ENCODE measurements at regions not wholly inside any gene's neighbourhood (a gene's known extent, or its start where the extent isn't known, plus 50 kb on each side); places are given as distances from the start of the nearest gene placed in this dataset.

DNA sequence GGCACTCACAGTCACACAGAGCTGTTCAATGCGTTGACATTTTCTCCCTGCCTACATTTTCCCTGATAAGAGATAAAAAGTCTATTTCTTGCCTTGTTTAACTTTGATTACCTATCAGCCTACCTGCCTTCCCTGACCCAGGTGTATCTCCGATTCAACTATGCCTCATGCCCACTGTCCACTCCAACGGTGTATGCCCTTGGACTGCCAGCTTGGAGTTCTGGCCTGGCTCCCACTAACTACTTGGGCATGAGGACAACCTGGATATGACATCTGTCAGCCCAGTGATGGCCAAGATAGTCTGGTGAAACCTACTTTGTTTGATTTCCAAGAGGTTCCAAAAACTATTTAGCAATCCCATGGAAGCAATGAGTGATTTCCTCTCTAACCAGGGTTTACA is 93.0 kb upstream of the PELI2 start:
- H3K4me2 ChIP-seq = no peak overlapping the region
- H4K20me1 ChIP-seq = no peaks in the 10 kb centered on the region
- no peak overlapping the region for H3K9ac ChIP-seq
- H3K36me3 ChIP-seq = no peaks in the 10 kb centered on the region
- H3K4me1 ChIP-seq = no peaks in the 10 kb centered on the region
- H3K9me3 ChIP-seq (replicated peaks in 1 of 11) = peaks cover 0 to 13% (median 5%) of the 10 kb centered on the region in 11 experiments; a peak in 17 of 22 replicates
- TF ChIP-seq Cebpa-rat (IDR thresholded peaks at IDR 0.05) = no peak
- no peaks in the 10 kb centered on the region for H3K27me3 ChIP-seq
- H3K4me3 ChIP-seq = no peak overlapping the region
- no peak overlapping the region for H3K27ac ChIP-seq

DNA sequence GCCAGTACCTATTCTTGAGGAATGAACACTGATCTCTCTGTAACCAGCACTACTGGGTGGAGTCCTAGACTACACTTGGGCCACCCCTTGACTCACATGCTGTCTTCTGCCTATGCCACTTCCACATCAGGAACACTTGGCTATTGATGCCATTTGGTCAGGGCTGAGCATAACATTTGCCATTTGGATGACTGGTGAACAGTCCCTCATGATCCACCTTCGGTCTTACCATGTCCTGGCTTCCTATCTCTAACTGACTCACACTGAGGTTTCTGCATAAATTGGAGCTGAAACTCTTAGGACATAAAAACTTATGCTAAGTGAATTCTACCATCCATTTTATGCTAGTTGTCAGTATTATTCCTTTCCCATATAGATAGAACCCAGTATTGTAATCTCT is 91.7 kb upstream of the PELI2 start:
- Histone ChIP-seq H3K4me2 (no peak overlapping the region), H3K9me3 (replicated peaks in 1 of 11) (no peaks in the 10 kb centered on the region), H3K27ac (no peak overlapping the region), H3K4me3 (no peak overlapping the region), H3K27me3 (no peaks in the 10 kb centered on the region), H3K36me3 (no peaks in the 10 kb centered on the region), H3K4me1 (no peaks in the 10 kb centered on the region), H3K9ac (no peak overlapping the region), H4K20me1 (no peaks in the 10 kb centered on the region)
- no peak for TF ChIP-seq Cebpa-rat (IDR thresholded peaks at IDR 0.05)

DNA sequence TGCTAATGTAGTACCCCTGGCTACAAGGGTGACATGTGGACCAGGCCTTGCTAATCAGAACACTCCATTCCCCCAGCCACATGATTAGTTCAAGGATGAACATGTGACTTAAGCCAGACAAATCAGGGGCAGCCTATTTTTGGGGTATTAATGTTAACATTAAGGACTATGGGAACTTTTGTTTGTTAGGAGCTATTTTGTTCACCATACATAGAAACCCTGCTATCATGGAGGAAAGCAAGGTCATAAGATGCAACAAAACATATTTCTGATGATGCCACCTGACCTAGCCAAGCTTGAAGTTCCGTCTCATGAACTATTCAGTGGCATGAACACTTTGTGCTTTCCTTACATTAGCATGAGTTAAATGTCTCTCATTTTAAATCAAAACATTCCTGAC is 90.8 kb upstream of the PELI2 start:
- no peaks in the 10 kb centered on the region for H4K20me1 ChIP-seq

DNA sequence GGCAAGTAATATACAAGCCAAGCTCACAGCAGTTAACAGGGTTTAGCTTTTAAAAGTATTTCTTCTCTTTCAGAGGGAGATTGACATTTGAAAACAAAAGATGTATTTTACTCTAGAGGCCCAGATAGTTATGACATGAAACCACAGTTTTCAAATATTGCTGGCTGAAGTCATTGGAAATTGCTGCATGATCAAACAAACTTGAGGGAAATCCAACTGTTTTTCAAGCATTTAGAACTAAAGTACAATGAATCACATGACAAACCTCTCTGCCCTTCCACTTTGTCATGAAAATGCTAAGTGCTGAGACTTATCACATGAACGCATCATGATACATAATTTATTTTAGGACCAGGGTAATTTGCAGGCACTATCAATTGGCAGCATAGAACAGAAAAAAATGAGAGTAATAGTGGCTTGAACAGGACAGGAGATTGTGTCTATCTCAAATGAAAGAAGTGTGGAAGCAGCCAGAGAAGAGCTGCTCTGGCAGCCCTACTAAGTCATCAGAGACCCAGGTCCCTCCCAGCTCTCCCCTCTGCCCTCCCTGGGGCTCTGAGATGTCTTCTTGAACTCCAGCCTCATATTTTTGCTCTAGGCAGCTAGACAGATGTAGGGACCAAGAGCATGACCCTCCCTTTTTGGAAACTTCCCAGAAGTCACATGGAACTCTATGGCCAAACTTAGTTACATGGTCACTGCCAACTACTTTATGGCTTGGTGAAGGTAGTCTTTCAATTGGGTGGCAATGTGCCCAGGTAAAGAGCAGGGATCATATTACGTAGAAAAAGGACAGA is 90.1 kb upstream of the PELI2 start:
- no peaks in the 10 kb centered on the region for H3K9me3 ChIP-seq (replicated peaks in 1 of 11)
- no peak overlapping the region for H3K9ac ChIP-seq
- H3K27me3 ChIP-seq = no peaks in the 10 kb centered on the region
- H3K4me3 ChIP-seq = no peak overlapping the region
- no peaks in the 10 kb centered on the region for H3K4me1 ChIP-seq
- H3K4me2 ChIP-seq = no peak overlapping the region
- H3K27ac ChIP-seq = no peak overlapping the region
- no peaks in the 10 kb centered on the region for H4K20me1 ChIP-seq
- H3K36me3 ChIP-seq = no peaks in the 10 kb centered on the region
- no peak for TF ChIP-seq Cebpa-rat (IDR thresholded peaks at IDR 0.05)

More for the DNA sequence above, 90.8 kb upstream of the PELI2 start:
- Histone ChIP-seq H3K9ac (no peak overlapping the region), H3K27me3 (no peaks in the 10 kb centered on the region), H3K4me1 (no peaks in the 10 kb centered on the region), H3K4me3 (no peak overlapping the region), H3K4me2 (no peak overlapping the region), H3K36me3 (no peaks in the 10 kb centered on the region), H3K27ac (no peak overlapping the region), H3K9me3 (replicated peaks in 1 of 11) (no peaks in the 10 kb centered on the region)
- no peak for TF ChIP-seq Cebpa-rat (IDR thresholded peaks at IDR 0.05)

DNA sequence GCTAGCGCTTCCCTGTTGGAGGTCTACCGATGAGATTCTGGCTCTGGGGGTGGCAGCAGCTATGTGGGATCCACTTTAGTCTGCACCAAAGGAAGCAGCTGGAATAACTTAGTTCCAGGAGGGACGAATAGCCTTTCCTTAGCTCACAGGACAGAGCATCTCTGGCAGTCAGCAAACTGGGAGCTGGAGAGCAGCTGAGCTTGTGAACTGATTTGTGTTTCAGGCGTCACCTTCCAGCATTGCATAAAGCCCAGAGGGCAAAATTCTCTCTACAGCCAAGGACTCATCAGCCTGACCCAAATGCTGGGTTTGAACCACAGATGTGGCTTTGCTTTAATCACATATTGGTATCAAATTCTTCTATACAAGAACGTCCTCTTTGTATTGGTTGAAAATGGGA is 81.9 kb upstream of the PELI2 start:
- Histone ChIP-seq H3K4me3 (no peak overlapping the region), H3K4me1 (no peaks in the 10 kb centered on the region), H3K9me3 (replicated peaks in 1 of 11) (peaks cover 0 to 3% (median 0%) of the 10 kb centered on the region in 11 experiments; a peak in 1 of 22 replicates), H3K27me3 (no peaks in the 10 kb centered on the region), H3K9ac (no peak overlapping the region), H3K27ac (no peak overlapping the region), H3K36me3 (no peaks in the 10 kb centered on the region), H3K4me2 (no peak overlapping the region), H4K20me1 (no peaks in the 10 kb centered on the region)
- TF ChIP-seq Cebpa-rat (IDR thresholded peaks at IDR 0.05) = no peak

DNA sequence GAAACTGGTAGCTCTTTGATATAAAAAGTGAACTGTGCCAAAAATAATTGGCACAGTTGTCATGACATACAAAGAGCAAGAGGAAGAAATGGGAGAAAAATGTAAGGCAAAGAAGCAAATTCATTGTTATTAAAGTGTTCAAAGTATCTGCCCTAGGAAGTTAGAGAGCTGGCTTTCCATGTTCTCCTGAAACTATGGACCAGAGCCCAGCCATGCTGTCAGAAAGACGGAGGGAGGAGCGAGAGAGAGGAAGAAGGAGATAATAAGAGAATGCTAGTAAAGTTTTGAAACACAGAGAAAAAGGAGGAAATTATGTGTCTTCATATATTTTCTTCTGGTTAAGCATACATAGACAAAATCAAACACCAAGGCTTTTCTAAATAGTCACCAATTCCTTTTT is 78.1 kb upstream of the PELI2 start:
- H4K20me1 ChIP-seq = no peaks in the 10 kb centered on the region
- peaks cover 0 to 3% (median 0%) of the 10 kb centered on the region in 11 experiments; a peak in 1 of 22 replicates for H3K9me3 ChIP-seq (replicated peaks in 1 of 11)
- no peaks in the 10 kb centered on the region for H3K4me1 ChIP-seq
- H3K27ac ChIP-seq = no peak overlapping the region
- H3K4me2 ChIP-seq = no peak overlapping the region
- no peaks in the 10 kb centered on the region for H3K27me3 ChIP-seq
- no peaks in the 10 kb centered on the region for H3K36me3 ChIP-seq
- no peak overlapping the region for H3K9ac ChIP-seq
- TF ChIP-seq Cebpa-rat (IDR thresholded peaks at IDR 0.05) = no peak
- H3K4me3 ChIP-seq = no peak overlapping the region

DNA sequence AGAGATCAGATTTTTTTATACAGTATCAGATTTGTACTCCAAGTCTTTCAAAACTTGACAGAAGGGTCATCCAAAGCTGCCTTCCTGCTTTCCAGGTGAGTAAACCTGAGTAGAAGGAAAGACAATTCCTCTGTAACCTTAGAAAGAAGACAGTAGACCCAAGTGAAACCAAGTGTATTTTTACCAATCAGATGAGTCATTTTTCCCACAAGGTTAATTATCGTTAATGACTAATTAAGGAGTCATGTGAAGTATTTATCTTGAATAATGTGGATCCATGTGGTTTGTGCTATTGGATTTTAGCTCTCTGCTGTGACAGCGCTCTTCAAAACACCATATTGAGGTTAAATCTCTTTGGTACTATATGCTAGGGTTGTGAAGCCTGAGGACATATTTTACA is 74.0 kb upstream of the PELI2 start:
- Histone ChIP-seq H3K4me3 (no peak overlapping the region), H3K9me3 (replicated peaks in 1 of 11) (peaks cover 0 to 3% (median 0%) of the 10 kb centered on the region in 11 experiments; a peak in 1 of 22 replicates), H3K27me3 (no peaks in the 10 kb centered on the region), H3K4me2 (no peak overlapping the region), H3K36me3 (no peaks in the 10 kb centered on the region), H4K20me1 (no peaks in the 10 kb centered on the region), H3K4me1 (no peaks in the 10 kb centered on the region), H3K9ac (no peak overlapping the region), H3K27ac (no peak overlapping the region)
- no peak for TF ChIP-seq Cebpa-rat (IDR thresholded peaks at IDR 0.05)

DNA sequence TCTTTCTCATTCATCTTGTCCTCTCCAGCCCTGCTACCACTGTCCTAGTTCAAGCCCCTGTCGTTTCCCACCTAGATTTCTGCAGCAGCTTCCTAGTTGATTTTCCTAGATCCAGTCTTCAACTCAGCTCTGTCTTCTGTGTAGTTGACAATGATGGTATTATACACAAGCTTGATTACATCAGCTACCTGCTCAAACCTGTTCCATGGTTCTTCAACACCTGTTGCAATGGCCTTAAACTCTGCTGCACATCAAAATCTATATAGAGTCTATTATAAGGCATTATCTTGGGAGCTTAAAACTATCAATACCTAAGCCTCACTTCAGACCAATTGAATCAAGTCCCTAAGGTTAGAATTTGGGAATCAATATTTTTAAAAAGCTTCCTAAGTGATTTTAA is 71.7 kb upstream of the PELI2 start:
- H3K4me3 ChIP-seq = no peak overlapping the region
- no peaks in the 10 kb centered on the region for H3K4me1 ChIP-seq
- H4K20me1 ChIP-seq = no peaks in the 10 kb centered on the region
- H3K9ac ChIP-seq = no peak overlapping the region
- H3K27me3 ChIP-seq = no peaks in the 10 kb centered on the region
- H3K9me3 ChIP-seq (replicated peaks in 1 of 11) = no peaks in the 10 kb centered on the region
- no peak overlapping the region for H3K4me2 ChIP-seq
- TF ChIP-seq Cebpa-rat (IDR thresholded peaks at IDR 0.05) = no peak
- H3K36me3 ChIP-seq = no peaks in the 10 kb centered on the region
- no peak overlapping the region for H3K27ac ChIP-seq

DNA sequence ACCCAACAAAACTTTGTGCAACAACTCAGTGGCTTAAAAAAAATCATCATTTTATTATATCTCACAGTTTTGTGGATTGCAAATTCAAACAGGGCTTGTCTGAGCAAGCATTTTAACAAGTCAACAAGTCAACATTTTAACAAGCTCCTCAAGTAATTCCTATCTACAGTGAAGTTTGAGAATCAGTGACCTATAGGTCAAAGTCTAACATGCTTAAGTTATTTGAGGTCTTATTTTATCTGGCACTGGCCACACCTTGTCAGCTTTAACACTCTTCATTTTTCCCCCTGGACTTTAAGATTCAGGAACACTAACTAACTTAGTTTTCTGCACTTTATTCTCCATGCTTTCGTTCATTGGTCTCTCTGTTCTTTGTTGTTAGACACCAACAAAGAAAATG is 71.2 kb upstream of the PELI2 start:
- H3K9me3 ChIP-seq (replicated peaks in 1 of 11) = no peaks in the 10 kb centered on the region
- no peak overlapping the region for H3K4me2 ChIP-seq
- H3K9ac ChIP-seq = no peak overlapping the region
- no peak for TF ChIP-seq Cebpa-rat (IDR thresholded peaks at IDR 0.05)
- H4K20me1 ChIP-seq = no peaks in the 10 kb centered on the region
- no peak overlapping the region for H3K4me3 ChIP-seq
- H3K36me3 ChIP-seq = no peaks in the 10 kb centered on the region
- no peak overlapping the region for H3K27ac ChIP-seq
- H3K27me3 ChIP-seq = no peaks in the 10 kb centered on the region
- H3K4me1 ChIP-seq = no peaks in the 10 kb centered on the region

DNA sequence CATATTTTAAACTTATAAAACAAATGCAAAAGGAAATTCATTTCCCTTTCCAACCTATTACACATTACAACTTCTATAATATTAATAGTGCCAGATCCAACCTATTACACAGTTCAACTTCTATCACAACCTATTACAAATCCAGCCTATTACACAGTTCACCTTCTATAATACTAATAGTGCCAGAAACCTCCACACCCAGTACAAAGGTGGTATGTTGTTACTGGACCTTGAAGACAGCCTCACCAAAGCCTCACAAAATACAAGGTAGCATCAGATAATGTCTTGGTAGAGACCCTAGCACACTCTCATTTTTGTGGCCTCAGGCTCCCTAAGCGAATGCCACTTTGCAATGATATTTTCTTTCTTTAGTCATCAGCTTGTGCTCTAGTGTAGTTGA is 68.7 kb upstream of the PELI2 start:
- Histone ChIP-seq H3K9me3 (replicated peaks in 1 of 11) (no peaks in the 10 kb centered on the region), H3K4me3 (no peak overlapping the region), H4K20me1 (no peaks in the 10 kb centered on the region), H3K27me3 (no peaks in the 10 kb centered on the region), H3K4me1 (no peaks in the 10 kb centered on the region), H3K27ac (no peak overlapping the region), H3K4me2 (no peak overlapping the region), H3K9ac (no peak overlapping the region), H3K36me3 (no peaks in the 10 kb centered on the region)
- TF ChIP-seq Cebpa-rat (IDR thresholded peaks at IDR 0.05) = no peak

Data from BLaER1 treated with 17β-estradiol and CSF1 and Interleukin-3, amounts not matched to agents 10 nM and 100 nM (cell line).